ENCODE measurements at regions not wholly inside any gene's neighbourhood (a gene's known extent, or its start where the extent isn't known, plus 50 kb on each side); places are given as distances from the start of the nearest gene placed in this dataset.

DNA sequence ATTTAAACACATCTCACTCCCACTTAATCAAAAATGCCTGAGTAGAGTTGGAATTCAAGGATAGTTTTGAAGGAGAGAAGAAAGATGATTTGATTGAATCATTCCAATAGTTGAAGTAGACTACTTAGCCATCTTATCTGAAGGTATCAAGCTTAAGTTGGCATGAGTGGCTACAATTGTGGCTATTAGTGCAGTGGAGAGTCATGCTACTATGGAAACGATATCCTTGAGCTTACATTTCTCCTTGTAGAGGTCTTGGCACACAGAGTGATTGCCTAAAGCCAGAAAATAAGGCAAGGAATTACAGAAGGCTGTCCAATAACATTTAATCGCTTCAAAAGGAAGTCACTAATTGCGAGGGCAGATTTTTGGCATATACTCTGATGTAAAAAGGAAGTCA is 1022.7 kb downstream of the IGSF11 start:
- DNase-seq: no peak

DNA sequence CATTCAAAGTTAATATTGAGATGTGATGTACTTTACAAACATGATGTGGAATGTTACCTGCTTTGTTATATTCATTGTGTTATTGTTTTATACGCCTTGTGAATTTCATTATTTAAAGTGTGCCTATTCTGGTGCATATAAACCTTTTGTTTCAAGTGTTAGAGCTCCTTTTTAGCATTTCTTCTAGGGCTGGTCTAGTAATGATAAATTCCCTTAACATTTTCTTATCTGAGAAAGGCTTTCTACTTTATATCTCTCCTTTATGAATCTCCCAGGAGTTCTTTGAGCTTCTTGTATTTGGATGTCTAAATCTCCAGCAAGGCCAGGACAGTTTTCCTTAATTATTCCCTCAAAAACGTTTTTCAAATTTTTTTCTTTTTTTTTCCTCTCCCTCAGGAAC is 1005.6 kb downstream of the IGSF11 start:
- no peak for DNase-seq

DNA sequence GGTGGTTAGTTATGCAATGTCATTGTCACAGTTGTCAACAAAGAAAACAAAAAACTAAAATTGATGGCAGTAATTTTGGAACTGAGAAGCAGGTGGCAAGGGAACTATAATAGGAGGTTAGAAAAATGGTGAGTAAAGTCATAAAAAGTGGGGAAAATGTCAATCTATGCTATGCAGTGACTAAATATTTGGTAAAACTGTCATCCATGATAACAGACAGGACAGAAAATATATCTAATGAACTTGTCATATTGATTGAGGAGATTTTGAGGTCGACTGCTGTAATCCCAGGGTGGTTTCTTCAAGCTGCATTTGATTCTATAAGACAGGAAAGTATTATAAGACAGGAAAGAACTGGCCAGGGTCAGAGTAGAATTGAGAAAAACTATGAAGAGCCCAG is 998.4 kb downstream of the IGSF11 start:
- DNase-seq: no peak

DNA sequence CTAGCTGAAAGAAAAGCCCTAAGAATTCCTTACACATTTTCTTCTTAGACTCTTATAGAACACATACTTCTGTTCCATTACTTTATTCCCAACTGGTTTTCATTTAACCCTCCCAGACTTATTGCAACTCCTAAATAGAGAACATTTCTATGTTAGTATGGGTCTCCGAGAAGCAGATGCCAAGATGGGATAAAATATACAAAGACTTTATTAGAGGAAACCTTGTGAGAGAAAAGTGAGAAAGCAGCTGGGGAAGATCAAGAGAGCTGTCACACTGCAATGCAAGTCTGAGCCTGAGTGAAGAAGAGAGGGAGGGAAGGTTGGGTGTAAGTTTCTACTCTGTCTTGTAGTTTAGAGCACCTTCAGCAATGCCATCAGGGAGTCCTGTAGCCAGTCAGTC is 979.3 kb downstream of the IGSF11 start:
- no peak for DNase-seq

DNA sequence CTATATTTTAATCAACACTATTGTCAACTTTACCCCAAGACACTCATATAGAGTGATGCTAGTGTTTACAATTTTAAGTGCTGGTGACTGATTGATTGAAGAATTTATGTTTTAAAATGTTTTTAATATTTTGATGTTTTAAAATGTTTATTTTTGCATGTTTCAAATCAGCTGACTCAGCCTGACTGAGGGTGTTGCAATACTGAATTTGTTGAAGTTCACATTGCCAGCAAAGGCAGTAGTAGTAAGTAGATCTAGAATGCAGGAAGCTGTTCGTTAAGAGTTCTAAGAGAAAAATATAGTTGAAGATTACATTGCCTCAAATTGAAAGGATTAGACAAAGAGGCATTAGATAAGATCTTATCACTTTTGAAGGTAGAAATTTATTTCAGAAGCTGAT is 977.6 kb downstream of the IGSF11 start:
- DNase-seq: no peak

DNA sequence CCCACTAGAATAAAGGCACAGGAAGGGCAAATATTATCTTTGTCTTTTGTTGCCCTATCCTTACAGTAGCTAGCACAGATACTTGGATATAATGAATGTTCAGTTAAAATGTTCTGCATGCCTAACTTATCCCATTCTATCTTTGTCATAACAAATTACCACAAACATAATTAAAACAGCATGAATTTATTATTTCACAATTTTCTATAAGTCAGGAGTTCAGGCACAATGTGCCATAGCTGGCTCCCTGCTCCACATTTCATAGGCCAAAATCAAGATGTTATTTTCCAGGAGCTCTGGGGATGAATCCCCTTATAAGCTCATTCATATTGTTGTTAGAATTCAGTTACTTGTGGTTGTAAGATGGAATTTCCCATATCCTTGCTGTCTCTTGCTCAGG is 975.5 kb downstream of the IGSF11 start:
- no peak for DNase-seq

DNA sequence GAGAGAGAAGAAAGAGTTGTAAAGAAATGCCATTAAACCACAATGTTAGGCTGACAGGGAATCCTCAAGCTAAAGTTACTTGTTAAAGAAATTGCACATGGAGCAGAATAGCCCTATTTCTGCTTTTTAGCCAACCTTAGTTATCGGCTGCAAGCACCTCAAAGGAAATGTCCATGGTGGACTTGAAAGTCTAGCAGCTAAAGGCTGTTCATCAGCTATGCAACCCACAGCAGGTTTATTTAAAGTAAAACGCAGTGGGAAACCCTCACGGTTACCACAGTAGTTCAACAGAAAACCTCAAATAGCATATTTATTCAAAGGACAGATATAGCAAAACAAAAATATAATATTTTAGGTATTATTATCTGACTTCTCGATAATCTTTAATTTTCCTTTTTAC is 967.2 kb downstream of the IGSF11 start:
- DNase-seq: no peak

DNA sequence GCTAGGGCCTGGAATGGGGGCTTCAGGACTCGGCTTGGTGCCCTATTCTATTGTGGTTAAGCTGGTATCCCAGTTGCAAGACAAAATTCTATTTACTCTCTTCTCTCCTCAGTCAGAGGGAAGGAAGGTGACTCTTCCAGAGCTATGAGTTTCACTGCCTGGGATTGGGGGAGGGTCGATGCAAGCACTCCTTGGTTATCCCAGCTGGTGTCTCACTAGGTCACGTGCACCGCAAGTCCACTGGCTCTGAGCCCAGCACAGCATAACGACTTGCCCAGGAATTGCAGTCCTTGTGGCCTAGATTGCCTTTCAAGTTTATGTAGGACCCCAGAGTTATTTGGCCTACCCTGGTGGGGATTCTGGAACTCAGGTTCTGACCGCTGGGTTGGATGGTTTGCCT is 958.8 kb downstream of the IGSF11 start:
- DNase-seq: no peak

DNA sequence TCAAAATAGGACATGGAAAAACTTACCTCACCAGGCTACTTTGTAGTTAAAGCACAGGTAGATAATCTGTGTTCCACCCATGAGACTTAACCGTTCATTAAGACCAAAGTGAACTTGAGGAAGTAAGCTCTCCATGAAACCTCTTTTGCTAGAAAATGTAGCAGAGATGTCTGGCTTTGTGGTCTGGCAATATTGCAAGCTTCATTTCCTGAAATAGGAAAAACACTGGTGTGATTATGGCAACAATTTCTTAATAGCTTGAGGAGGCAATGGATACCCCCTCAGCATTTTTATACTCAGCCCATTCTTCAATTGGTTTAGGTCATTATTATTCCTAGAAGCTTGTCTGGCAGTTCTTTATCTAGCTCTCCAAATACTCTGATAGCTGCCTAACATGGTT is 957.3 kb downstream of the IGSF11 start:
- no peak for DNase-seq

DNA sequence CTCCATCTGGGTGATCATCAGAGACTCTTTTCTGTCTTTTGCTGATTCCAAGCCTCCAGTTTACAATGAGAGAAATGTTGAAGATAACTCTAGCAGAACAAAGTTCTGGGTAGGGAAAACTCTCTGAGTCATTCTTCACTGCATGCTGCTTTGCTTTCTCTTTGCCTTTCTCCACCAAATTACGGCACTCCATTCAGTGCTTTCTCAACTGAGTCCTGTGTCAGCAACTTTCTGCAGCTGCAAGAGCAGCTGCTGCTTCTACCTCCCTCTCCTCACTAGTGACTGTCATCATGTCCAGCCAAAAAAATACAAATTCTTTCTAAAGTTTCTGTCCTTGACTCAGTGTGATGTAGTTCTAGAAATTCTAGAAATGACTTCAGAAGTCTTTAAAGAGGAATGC is 953.8 kb downstream of the IGSF11 start:
- no peak for DNase-seq

DNA sequence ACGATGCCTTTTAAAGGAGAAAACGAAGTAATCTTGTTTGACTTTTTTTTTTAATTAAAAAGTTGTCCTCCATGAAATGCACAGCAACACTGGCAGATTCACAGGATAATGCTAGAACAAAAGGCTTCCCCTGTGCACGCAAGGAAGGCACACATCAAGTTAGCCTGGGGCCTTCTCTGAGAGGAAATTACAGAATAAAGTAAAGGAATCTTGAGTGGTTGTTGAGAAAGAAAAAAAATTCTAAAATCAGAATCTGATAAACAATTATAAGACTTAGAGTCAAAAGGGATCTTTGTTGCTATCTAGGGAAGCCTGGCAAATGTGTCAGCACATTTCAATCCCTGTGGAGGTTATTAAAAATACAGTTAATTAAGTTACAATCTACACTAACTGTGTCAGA is 946.0 kb downstream of the IGSF11 start:
- DNase-seq: no peak

DNA sequence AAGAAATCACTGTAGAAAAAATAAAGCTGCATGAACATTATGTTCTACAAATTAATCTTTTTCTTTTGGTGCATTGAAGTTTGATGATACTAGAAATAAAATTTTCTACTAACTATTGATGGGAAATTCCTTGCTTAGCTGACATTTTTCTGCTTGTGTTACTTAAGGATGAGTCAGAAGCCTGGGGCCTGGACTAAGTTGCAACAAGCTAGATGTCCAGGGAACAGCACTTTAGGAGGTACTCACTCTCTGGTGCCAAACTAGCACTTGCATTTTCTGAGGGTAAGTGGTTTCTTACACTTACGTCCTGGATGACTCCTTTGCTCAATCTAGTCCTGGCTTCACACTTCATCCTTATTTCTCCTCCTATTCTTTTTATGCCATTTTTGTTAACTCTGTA is 945.1 kb downstream of the IGSF11 start:
- no peak for DNase-seq

DNA sequence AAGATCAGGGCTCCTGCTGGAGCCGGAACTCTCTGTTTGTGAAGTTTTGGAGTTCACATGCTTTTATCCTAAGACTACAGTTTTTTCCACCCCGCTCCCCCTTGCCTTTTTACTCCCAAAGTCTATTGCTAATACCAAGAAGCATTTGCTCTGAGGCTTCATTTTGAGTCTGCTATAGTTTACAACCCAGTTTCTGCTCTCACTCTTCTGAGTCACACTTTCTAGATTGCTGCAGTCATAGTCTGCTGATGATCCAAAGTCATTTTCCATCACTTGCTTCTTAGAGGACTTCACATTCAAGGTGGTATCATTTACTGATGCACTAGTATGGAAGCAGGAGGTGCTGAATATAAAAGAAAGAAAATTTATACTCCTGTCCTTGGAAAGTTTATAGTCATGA is 937.4 kb downstream of the IGSF11 start:
- no peak for DNase-seq

DNA sequence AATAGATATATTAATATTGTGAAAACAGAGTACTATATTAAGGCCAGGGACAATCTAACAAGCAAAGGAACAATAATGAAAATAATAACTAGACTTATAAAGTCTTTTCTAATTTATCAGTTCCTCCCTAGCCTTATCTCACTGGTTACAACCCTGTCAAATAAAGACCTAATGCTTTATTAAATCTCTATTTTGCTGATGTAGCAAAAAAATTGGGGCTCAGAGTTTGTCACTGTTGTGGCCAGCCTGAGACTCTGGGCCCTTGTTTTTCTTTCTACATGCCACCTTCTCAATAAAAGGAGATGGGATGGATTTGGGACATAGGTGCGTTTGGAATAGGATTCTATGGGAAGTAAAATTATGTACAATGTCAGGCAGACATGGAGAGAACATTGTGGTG is 937.0 kb downstream of the IGSF11 start:
- no peak for DNase-seq

DNA sequence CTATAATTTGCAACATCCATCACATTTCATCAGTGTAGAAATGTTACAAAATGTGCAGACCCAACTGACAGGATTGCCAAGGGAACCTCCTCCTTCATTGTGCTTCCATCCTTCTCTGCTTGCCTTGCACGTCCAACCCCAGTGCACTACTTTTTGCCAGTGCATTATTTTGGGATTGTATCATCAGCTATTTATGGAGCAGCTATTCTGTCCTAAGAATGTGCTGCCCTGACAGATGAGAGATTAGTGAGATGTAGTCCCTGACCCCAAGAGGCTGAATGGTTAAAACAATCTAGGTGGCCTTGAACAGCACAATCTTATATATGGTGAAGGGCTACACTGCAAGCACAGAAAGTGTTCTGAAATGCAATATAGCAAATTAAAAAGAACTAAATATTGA is 935.8 kb downstream of the IGSF11 start:
- no peak for DNase-seq

DNA sequence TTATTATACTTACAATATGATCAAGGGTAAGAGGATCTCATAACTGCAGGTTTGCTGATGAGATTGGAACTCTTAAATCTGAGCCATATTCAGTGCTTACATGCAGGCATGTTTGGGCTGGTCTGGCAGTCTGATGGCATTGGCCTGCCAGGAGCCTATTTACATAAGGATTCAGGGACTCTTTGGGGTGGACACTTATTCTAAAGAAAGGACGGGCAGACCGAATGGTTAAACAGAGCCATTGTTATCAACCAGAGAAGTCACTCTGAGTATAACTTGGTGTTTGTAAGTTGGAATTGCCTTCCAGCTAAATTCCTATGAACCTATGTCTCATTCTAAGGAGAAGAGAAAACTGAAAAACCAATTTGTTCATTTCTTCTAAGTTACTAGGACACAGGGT is 932.8 kb downstream of the IGSF11 start:
- DNase-seq: no peak

DNA sequence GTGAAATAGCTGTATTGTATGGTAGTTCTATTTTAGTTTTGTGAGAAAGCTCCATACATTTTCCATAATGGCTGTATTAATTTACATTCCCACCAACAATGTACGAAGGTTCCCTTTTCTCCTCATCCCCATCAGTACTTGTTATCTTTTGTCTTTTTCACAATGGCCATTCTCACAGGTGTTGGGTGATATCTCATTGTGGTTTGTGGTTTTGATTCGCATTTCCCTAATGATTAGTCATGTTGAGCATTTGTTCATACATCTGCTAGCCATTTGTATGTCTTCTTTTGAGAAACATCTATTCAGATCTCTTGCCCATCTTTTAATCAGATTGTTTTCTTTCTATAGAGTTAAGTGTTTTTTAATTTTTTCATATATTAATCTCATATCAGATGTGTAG is 931.9 kb downstream of the IGSF11 start:
- no peak for DNase-seq

DNA sequence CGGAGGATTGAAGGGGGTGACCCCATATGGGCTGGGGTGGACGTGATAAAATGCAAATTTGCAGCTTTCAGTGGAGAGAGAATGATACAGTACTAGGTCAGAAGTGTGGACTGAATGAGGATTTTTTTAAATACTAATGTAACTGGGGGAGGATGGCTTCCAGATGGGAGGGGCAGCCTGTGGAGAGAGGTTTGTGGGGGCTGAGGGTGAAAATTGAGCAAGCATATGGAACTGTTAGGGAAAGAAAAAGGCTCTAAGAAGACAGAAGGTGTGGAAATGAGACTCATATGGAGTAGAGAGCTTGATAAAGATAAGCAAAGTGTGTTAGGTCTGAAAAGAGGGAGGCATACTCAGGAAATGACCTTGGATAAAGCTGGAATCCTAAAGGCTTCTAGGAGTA is 926.4 kb downstream of the IGSF11 start:
- no peak for DNase-seq

DNA sequence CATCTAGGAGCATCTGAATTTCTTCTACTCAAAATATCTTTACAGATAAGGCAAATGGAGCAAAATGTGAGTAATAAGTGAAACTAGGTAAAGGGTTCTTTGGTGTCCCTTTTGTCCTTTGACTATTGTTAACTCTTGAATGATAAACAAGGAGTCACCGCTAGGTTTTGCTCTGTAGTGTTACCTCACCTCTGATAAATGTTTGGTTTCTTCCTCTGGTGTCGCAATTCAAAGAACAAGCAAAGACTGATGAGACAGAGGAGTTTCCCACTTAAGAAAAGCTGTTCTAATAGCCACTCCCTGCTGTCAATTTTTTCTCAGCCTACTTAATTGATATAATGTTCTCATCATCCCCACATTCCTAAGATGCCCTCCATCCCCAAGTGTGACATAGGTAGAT is 925.9 kb downstream of the IGSF11 start:
- DNase-seq: no peak

DNA sequence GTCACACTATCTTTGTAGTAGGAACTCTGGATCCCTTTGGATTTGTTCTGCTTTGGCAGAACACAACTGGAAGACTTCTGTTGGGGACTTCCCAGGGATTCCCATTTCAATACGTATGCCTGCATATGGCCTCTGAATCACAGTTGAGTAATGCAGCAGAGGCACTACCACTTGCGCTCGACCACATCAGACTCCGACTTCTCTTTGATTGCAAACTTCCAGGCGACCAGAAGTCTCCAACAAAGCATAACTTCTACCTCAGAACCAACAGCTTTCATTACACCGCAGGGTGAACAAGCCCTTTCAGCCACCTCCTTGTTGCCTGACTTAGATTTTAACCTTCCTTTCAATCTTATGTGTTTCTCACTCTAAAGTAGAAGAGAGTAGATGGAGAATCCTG is 924.4 kb downstream of the IGSF11 start:
- no peak for DNase-seq

DNA sequence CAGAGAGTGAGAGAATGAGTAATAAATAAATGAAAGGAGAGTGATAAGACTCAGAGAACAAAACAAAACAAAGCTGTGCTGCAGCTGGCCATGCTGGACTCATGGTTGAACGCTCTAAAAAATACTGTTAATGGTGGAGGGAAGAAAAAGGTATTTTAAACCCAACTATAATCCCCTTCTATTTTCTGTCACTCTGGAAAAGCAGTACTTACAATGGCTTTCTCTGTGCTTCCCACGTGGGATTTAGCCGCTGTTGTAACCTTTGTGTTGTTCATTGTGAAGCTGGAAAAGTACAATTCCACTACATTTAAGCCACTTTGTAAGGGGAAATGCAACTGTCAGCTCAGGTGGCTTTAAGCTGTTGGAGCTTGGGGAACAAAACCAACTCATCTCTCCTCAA is 917.7 kb downstream of the IGSF11 start:
- no peak for DNase-seq

DNA sequence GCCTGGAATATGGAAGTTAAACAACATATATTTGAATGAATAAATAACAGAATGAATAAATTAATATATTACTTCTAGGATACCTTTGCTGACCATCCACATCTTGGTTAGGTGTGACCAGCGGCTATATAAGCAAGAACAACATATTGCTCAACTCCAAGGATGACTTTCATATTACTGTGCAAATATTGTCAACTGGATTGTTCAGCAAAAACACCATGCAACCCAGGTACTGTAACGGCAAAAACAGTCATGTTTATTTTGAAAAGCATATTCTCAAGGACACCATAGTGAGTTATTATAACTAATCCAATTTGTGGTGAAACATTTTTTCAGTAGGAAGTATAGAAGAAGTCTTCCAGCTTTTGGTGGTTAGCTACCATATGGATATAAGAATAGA is 907.9 kb downstream of the IGSF11 start:
- no peak for DNase-seq

DNA sequence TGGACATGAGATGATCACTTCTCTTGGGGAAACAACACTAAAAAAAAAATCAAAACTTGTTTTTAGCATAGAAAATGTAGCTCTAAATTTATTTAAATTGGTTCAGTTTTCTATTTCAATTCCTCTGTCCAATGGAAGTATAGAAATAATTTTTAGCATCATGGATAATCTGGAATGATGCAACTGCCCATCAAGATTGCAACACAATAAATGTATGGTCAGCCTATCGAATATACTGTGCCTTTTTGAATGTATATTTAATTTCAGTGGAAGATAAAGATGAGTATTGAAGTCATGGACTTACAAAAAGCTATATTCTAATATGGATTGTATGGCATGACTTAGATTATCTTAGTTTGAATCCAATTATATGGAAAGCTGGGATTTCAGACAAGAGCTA is 906.7 kb downstream of the IGSF11 start:
- no peak for DNase-seq

DNA sequence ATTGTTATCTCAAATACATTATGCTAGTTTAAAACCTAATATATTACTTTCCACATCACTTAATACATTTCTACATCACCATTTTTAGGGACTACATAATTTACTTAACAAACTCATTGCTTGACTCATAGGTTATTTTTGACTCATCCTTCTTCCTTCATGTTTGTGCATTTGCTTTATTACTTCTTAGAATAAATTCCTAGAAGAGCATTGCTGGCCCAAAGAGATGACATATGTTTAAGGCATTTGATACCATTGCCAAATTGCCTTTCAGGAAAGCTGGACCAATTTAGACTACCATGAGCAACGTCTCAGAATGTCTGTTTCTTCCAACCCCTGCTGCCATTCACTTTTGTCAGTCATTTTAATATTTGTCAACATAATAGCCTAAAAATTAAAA is 905.8 kb downstream of the IGSF11 start:
- no peak for DNase-seq

DNA sequence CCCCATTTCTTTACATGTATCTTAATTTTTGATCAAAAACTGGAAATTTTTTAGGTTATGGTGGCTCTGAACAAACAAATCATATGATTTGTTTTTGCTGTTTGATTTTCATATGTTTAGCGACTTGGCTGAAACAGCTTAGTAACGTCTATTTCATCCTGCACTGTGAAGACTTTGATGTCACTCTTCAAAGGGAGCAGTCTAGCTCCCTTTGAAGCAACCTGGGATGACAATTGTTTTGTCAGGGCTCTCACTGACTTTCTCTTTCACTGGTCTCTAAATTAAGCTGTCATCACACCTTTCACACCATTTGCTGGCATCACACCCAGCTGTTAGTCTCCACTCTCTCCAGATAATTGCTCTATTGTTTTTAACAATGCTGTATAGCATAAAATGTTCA is 896.9 kb downstream of the IGSF11 start:
- no peak for DNase-seq

DNA sequence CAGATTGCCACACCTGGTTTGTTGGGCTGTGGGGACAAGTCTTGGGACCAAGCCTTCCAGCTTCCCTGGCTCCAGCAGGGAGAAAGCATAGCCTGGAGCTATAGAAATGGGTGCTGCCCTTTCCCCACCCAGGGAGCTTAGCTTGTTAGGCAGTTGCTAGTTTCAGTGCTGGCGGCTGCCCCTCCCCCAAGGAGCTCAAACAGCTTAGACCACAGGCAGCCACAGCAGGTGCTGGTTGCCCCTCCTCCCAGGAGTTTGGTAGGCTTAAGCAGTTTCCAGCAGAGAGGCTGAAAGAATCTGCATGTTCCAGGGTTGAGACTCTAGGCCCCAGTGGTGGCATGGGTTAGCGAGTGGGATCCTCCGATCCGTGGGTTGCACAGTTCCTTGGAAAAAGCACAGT is 889.7 kb downstream of the IGSF11 start:
- no peak for DNase-seq

Data from activated CD4-positive, alpha-beta T cell treated with anti-CD3 and anti-CD28 coated beads for 48 hours (primary cell).